ENCODE measurements at regions not wholly inside any gene's neighbourhood (a gene's known extent, or its start where the extent isn't known, plus 50 kb on each side); places are given as distances from the start of the nearest gene placed in this dataset.

GRCh38 chr1:187838335-187839293, 1009.9 kb downstream of the PLA2G4A start:
- H3K27ac ChIP-seq (ENCODE audit: low read length) = no peak overlapping the region
- no peak overlapping the region for H2AFZ ChIP-seq (ENCODE audit: low read depth, low read length)
- H3K27me3 ChIP-seq (ENCODE audit: low read depth, low read length) = no peaks in the 10 kb centered on the region
- TF ChIP-seq EZH2phosphoT487 (IDR thresholded peaks at IDR 0.05; ENCODE audit: low read depth) = no peak
- no peak for TF ChIP-seq CTCF (IDR thresholded peaks at IDR 0.05; ENCODE audit: low read depth, low read length)
- H3K79me2 ChIP-seq (ENCODE audit: low read length) = no peaks in the 10 kb centered on the region
- no peaks in the 10 kb centered on the region for H3K36me3 ChIP-seq (replicated peaks; ENCODE audit: low read depth, low read length)
- H3K4me2 ChIP-seq (ENCODE audit: low read length) = no peak overlapping the region
- no peaks in the 10 kb centered on the region for H3K4me1 ChIP-seq (ENCODE audit: low read length)
- H4K20me1 ChIP-seq (ENCODE audit: insufficient read depth, low read length) = no peaks in the 10 kb centered on the region
- no peak overlapping the region for H3K4me3 ChIP-seq (ENCODE audit: low read length)
- peaks cover 9% of the 10 kb centered on the region; the same call in 1 of the 2 replicates for H3K9me3 ChIP-seq (ENCODE audit: insufficient read depth, low read length)
- H3K9ac ChIP-seq (ENCODE audit: low read length) = no peak overlapping the region

GRCh38 chr1:187839873-187840272, 1011.1 kb downstream of the PLA2G4A start:
- no peak overlapping the region for H3K4me2 ChIP-seq (ENCODE audit: low read length)
- H3K4me1 ChIP-seq (ENCODE audit: low read length) = no peaks in the 10 kb centered on the region
- 0 out of 2 replicates have a peak overlapping the region, but pooled peaks have one; percentile 11 for H2AFZ ChIP-seq (ENCODE audit: low read depth, low read length)
- no peak for TF ChIP-seq EZH2phosphoT487 (IDR thresholded peaks at IDR 0.05; ENCODE audit: low read depth)
- TF ChIP-seq CTCF (IDR thresholded peaks at IDR 0.05; ENCODE audit: low read depth, low read length) = no peak
- H3K9ac ChIP-seq (ENCODE audit: low read length) = no peak overlapping the region
- H3K79me2 ChIP-seq (ENCODE audit: low read length) = no peaks in the 10 kb centered on the region
- no peak overlapping the region for H3K4me3 ChIP-seq (ENCODE audit: low read length)
- H4K20me1 ChIP-seq (ENCODE audit: insufficient read depth, low read length) = no peaks in the 10 kb centered on the region
- no peaks in the 10 kb centered on the region for H3K36me3 ChIP-seq (replicated peaks; ENCODE audit: low read depth, low read length)
- no peak overlapping the region for H3K27ac ChIP-seq (ENCODE audit: low read length)
- no peaks in the 10 kb centered on the region for H3K27me3 ChIP-seq (ENCODE audit: low read depth, low read length)
- peaks cover 9% of the 10 kb centered on the region; the same call in 1 of the 2 replicates for H3K9me3 ChIP-seq (ENCODE audit: insufficient read depth, low read length)

GRCh38 chr1:187840557-187840956, 1011.8 kb downstream of the PLA2G4A start:
- Histone ChIP-seq H3K36me3 (replicated peaks; ENCODE audit: low read depth, low read length) (no peaks in the 10 kb centered on the region), H3K4me3 (ENCODE audit: low read length) (no peak overlapping the region), H2AFZ (ENCODE audit: low read depth, low read length) (0 out of 2 replicates have a peak overlapping the region, but pooled peaks have one; percentile 11), H3K27me3 (ENCODE audit: low read depth, low read length) (no peaks in the 10 kb centered on the region), H4K20me1 (ENCODE audit: insufficient read depth, low read length) (no peaks in the 10 kb centered on the region), H3K27ac (ENCODE audit: low read length) (no peak overlapping the region), H3K79me2 (ENCODE audit: low read length) (no peaks in the 10 kb centered on the region), H3K4me1 (ENCODE audit: low read length) (peaks cover under 1% of the 10 kb centered on the region), H3K9ac (ENCODE audit: low read length) (no peak overlapping the region), H3K9me3 (ENCODE audit: insufficient read depth, low read length) (peaks cover 9% of the 10 kb centered on the region; the same call in 1 of the 2 replicates), H3K4me2 (ENCODE audit: low read length) (no peak overlapping the region)
- TF ChIP-seq EZH2phosphoT487 (IDR thresholded peaks at IDR 0.05; ENCODE audit: low read depth) (no peak), CTCF (IDR thresholded peaks at IDR 0.05; ENCODE audit: low read depth, low read length) (no peak)

GRCh38 chr1:187842406-187843165, 1013.8 kb downstream of the PLA2G4A start:
- H4K20me1 ChIP-seq (ENCODE audit: insufficient read depth, low read length) = no peaks in the 10 kb centered on the region
- TF ChIP-seq CTCF (IDR thresholded peaks at IDR 0.05; ENCODE audit: low read depth, low read length) (no peak), EZH2phosphoT487 (IDR thresholded peaks at IDR 0.05; ENCODE audit: low read depth) (no peak)
- no peak overlapping the region for H2AFZ ChIP-seq (ENCODE audit: low read depth, low read length)
- H3K9me3 ChIP-seq (ENCODE audit: insufficient read depth, low read length) = peaks cover 9% of the 10 kb centered on the region; the same call in 1 of the 2 replicates
- H3K36me3 ChIP-seq (replicated peaks; ENCODE audit: low read depth, low read length) = no peaks in the 10 kb centered on the region
- no peaks in the 10 kb centered on the region for H3K79me2 ChIP-seq (ENCODE audit: low read length)
- no peak overlapping the region for H3K4me2 ChIP-seq (ENCODE audit: low read length)
- no peak overlapping the region for H3K27ac ChIP-seq (ENCODE audit: low read length)
- no peak overlapping the region for H3K4me3 ChIP-seq (ENCODE audit: low read length)
- H3K9ac ChIP-seq (ENCODE audit: low read length) = no peak overlapping the region
- peaks cover 7% of the 10 kb centered on the region for H3K4me1 ChIP-seq (ENCODE audit: low read length)
- no peaks in the 10 kb centered on the region for H3K27me3 ChIP-seq (ENCODE audit: low read depth, low read length)

Measured in OCI-LY3 (cell line).